ENCODE measurements at regions not wholly inside any gene's neighbourhood (a gene's known extent, or its start where the extent isn't known, plus 50 kb on each side); places are given as distances from the start of the nearest gene placed in this dataset.
"Not testable (repeated sequence)": the region's sequence is repeated elsewhere in the genome, so short reads cannot be mapped to it uniquely, and the experiment has no call there.

DNA sequence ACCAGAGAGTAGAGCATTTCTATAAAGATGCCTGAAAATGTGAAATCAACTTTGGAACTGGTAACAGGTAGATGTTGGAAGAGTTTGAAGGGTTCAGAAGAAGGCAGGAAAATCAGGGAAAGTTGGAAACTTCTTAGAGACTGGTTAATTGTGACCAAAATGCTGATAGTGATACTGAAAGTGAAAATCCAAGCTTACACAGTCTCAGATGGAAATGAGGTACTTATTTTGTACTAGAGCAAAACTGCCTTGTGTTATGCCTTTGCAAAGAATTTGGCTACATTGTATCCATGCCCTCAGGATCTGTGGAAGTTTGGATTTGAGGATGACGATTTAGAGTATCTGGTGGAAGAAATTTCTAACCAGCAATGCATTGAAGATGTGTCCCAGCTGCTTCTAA, 430.6 kb upstream of the KCND2 start:
- DNase-seq (ENCODE audit: low read depth) = no peak

DNA sequence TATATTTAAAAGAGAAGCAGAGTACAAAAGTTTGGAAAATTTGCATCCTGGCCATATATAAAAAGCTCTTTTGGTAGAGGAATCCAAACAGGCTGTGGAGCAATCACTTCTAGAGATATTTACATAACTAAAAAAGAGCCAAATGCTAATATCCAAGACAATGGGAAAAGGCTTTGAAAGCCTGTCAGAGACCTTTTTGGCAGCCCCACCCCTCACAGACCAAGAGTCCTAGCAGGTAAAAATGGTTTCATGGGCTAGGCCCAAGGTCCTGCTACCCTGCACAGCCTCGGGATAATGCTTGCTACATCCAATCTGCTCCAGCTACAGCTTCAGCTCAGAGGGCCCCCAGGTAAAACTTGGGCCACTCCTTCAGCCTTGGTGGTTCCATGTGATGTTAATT, 430.2 kb upstream of the KCND2 start:
- DNase-seq (ENCODE audit: low read depth) = no peak

DNA sequence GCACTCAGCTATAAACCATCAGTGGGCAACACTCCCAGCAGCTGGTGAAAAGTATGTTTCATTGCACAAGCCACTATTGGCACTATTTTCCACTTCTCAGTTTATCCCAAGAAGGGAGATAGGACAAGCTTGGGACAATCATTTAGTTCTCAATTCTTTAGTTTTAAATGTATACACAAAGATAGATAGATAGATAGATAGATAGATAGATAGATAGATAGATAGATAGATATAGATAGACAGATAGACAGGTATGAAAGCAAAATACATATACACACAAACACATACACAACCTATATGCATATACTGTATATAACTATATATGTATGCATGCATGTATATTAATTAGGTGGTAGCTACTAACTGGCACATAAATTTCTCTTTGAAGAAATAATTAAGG, 411.6 kb upstream of the KCND2 start:
- DNase-seq (ENCODE audit: low read depth) = no peak

DNA sequence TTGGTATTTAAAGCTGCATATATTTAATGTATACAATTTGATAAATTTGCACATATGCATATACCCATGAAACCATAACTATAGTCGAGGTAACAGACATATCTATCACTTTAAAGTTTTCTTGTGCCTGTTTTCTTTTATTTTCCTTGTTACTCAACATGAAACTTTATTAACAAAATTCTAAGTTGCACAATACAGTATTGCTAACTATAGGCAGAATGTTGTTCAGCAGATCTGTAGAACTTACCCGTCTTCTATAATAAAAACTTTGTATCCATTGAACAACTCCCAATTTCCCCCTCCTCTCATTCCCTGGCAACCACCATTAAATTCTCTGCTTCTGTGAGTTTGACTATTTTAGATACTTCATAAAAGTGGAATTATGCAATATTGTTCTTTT, 404.6 kb upstream of the KCND2 start:
- DNase-seq (ENCODE audit: low read depth) = no peak

DNA sequence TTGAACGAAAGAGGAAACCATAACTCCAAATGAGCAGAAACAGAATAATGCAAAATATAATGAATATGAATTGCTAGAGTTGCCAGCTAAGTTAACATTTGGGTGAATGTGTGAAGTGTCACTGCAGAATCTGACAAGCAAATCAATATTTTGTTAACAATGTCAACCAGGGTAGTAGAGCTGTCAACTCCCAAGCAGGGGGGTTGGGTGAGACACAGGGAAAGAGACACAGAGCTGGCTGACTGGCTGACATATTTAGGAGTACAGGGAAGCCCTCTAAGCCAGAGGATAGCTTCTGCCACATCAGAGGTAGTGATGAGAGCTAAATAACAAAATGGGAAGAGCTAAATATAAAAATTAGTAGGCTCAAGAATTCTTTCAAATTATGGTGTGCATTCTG, 393.1 kb upstream of the KCND2 start:
- no peak for DNase-seq (ENCODE audit: low read depth)

DNA sequence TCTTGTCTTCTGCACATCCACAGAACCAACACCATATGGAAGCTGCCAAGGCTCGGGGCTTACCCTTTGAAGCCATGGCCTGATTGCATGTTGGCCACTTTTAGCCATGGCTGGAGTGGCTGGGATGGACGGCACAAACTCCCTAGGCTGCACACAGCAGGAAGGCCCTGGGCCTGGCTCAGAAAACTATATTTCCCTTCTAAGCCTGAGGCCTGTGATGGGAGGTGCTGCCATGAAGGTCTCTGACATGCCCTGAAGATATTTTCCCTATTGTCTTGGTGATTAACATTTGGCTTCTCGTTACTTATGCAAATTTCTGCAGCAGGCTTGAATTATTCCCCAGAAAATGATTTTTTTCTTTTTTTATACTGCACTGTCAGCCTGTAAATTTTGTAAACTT, 387.0 kb upstream of the KCND2 start:
- no peak for DNase-seq (ENCODE audit: low read depth)

DNA sequence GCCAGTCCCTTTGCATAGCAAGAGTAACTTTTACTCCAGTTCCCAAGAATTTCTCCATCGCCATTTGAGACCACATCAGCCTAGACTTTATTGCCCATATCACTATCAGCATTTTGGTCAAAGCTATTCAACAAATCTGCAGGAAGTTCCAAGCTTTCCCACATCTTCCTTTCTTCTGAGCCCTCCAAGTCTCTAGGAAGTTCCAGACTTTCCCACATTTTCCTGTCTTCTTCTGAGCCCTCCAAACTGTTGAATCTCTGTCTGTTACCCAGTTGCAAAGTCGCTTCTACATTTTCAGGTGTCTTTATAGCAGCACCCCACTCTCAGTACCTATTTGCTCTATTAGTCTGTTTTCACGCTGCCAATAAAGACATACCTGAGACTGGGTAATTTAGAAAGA, 386.4 kb upstream of the KCND2 start:
- not testable (repeated sequence) for DNase-seq (ENCODE audit: low read depth)

DNA sequence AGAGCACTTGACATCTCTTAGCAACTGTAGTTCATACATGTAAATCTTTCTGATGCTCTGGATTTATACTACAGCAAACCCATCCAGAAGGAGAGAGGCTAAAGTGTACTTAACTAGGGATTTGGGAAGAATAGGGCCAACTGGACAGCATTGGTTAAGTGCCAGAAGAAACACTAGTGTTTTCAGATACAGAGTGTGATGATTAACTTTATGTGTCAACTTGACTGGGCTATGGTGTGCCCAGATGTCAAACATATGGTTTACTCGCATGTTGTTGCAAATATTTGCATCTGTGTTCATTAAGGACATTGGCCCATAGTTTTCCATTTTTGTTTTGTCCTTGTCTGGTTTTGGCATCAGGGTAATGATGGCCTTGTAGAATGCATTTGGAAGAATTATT, 384.7 kb upstream of the KCND2 start:
- DNase-seq (ENCODE audit: low read depth) = no peak

DNA sequence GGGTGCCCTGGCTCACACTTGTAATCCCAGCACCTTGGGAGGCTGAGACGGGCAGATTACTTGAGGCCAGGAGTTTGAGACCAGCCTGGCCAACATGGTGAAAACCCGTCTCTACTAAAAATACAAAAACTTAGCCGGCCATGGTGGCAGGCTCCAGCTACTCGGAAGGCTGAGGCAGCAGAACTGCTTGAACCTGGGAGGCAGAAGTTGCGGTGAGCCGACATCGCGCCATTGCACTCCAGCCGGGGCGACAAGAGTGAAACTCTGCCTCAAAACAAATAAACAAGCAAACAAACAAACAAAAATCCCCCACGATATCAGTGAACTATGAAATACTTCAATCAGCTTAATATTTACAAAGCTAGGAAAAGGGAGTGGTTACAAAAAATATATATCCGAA, 382.3 kb upstream of the KCND2 start:
- no peak for DNase-seq (ENCODE audit: low read depth)

DNA sequence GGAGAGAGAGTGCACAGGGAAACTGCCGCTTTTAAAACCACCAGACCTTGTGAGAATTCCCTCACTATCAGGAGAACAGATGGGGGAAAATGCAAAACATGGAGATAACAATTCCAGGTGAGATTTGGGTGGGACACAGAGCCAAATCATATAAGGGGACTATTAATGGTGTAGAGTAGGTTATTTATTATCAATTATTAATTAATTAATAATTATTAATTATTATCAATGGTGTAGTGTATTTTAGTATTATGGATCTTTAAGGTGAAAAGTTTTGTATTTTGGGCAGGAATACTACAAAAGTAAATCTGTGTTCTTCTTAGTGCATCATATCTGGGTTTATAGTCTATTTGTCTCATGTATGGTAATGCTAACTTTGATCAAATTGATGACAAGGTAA, 377.7 kb upstream of the KCND2 start:
- DNase-seq (ENCODE audit: low read depth) = no peak

DNA sequence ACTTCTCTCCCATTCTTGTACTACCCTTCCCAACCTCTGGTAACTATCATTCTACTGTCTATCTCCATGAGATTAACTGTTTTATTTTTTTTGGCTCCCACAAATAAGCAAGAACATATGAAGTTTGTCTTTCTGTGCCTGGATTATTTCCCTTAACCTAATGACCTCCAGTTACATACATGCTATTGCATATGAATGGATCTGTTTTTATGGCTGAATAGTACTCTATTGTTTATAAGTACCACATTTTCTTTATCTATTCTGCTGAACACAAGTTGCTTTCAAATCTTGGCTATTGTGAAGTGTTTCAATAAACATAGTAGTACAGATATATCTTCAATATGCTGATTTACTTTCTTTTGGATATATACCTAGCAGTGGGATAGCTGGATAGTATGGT, 376.6 kb upstream of the KCND2 start:
- DNase-seq (ENCODE audit: low read depth) = no peak

DNA sequence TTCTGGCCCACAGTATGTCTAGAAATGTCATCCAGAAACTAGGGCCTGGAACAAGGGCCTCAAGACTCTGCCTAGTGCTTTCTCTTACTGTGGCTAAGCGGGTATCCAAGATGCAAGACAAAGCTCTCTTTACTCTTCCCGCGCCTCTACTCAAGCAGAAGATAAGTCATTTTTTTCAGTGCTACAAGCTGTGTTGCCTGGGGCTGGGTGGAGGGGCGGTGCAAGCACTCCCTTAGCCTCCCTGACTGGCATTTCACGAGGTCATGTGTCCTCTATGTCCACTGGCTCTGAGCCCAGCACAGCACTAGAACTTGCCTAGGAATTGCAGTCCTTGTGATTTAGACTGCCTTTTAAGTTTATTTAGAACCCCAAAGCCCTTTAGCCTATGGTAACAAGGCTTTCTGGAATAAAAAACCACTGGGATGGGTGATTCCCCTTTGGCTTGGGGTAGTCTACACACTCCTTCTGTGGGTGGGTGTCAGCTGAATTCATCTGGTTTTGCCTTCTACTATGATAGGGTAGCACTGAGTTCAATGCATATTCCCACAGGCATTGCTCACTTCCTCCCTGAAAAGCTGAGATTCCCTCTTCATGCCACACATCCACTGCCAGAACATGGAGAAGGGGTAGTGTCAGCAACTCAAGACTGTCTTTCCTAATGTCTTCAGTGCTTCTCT, 371.8 kb upstream of the KCND2 start:
- DNase-seq (ENCODE audit: low read depth) = no peak

DNA sequence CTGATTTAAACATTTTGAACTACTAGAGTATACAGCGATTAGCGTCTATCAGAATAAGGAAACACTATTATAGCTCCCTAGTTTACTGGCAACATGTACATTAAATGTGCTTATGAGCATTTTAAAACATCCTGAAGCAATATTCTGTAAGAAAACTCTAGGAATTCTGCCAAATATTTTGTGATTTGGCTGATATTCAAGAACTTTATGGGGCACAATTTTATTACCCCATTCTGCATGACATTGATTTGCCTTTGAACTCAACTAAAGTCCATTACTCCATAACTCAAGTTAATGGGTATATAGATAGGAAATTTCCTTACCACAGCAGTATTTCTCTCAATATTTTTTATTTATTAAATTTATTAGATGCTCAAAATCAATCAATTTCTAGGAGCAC, 369.9 kb upstream of the KCND2 start:
- no peak for DNase-seq (ENCODE audit: low read depth)

DNA sequence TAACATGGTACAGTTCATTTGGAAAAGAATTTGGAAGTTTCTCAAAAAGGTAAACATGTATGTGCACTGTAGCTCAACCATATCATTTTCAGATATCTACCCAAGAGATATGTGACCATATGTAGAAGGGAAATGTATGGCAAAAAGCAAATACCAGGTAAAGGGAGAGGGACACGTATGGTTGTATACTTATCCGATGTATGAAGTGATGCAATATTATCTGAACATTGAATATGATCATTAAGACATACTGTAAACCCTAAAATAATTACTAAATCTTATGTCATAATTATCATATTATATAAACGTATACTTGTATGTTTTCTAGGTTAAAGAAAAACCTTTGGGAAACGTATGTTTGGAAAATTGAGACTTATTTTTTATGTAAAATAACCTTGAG, 367.5 kb upstream of the KCND2 start:
- DNase-seq (ENCODE audit: low read depth) = no peak

DNA sequence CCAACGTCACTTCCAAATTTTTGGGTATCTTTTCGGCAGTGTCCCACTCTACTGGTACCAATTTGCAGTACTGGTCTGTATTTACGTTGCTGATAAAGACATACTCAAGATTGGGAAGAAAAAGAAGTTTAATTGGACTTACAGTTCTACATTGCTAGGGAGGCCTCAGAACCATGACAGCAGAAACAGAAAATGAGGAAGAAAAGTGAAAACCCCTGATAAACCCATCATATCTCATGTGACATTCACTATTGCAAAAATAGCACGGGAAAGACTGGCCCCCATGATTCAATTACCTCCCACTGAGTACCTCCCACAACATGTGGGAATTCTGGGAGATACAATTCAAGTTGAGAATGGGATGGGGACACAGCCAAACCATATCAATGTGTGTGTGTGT, 364.0 kb upstream of the KCND2 start:
- no peak for DNase-seq (ENCODE audit: low read depth)

DNA sequence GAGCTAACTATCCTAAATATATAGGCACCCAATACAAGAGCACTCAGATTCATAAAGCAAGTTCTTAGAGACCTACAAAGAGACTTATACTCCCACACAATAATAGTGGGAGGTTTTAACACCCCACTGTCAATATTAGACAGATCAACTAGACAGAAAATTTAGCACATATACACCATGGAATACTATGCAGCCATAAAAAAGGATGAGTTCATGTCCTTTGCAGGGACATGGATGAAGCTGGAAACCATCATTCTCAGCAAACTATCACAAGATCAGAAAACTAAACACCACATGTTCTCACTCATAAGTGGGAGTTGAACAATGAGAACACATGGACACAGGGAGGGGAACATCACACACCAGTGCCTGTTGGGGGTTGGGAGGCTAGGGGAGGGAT, 358.9 kb upstream of the KCND2 start:
- not testable (repeated sequence) for DNase-seq (ENCODE audit: low read depth)

DNA sequence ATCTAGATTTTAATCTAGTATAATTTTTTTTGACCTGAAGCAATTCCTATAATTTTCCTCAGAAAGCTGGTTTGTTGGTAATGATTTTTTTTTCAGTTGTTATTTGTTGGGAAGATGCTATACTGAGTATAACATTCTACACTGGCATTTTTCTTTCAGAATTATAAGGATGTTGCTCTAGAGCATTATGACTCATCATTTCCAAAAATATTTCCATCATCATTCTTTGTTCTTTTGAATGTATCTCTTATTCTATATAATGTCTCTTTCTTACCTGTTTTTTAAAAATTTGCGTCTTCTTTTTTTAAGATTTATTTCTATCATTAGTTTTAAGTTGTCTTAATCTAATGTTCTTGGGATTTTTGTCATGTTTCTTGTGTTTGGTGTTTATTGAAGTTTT, 356.5 kb upstream of the KCND2 start:
- DNase-seq (ENCODE audit: low read depth) = no peak

DNA sequence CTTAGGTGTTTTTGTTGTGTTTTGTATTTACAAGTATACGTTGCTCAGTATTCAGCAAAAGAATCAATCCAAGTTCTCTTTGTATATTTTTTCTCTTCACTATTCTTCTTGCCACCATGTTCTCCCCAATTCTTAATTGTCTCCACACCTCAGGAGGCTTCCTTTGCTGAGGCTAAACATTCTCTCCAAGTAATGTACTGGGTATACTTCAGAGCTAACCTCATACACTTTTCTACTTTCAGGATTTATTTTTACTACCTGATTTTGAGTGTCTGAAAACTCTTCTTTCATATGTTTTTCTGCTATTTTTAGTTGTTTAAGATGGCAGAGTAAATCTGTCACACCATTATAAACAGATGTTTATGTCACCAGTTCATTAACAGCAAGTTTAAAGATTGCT, 354.8 kb upstream of the KCND2 start:
- no peak for DNase-seq (ENCODE audit: low read depth)

DNA sequence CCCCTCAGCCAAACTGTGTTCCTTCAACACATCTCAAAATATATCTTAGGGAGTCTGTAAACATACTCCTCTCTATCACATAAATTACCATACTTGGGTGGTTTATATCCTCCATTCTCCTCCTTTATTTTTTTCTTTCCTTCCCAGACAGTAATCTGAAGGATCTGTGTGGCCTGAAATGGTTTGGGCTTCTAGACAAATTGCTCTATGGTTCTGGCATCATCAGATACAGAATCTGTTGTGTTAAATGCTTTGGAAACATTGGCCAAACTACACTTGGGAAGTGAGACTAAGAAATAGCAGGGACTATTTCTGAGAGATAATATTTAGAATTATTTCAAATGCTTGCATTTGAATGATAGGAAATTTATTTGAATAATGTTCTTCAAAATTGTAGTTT, 353.0 kb upstream of the KCND2 start:
- no peak for DNase-seq (ENCODE audit: low read depth)

DNA sequence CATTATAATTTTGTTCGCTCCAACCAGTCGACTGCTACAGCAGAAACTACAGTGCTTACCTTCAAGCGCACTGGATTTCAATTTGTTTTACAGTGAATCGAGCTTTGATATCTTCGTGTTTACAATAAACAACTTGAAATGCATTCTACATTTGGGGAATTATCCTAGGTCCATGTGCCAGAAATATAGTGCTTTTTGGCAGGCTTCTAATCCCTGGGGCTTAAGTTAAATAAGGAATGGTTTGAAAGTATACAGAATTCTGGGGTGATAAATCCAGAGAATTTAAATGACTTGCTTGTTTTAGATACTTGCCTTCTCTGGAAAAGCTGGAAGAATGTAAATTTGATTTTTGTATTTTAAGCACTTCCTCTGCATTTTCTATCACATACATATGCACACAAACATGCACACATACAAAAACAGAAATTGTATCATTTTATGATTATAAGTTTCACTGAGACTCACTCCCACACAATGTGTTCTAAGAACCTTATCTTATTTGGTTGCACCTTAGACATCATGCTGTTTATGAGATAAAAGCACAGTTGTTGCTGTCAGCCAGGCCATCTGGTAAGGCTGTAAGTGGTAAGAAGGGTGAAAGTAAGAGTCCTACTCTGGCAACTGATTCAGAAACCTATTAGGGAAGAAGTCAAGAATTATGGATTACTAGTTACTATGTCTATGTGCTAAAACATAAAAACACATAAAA, 347.2 kb upstream of the KCND2 start:
- no peak for DNase-seq (ENCODE audit: low read depth)

DNA sequence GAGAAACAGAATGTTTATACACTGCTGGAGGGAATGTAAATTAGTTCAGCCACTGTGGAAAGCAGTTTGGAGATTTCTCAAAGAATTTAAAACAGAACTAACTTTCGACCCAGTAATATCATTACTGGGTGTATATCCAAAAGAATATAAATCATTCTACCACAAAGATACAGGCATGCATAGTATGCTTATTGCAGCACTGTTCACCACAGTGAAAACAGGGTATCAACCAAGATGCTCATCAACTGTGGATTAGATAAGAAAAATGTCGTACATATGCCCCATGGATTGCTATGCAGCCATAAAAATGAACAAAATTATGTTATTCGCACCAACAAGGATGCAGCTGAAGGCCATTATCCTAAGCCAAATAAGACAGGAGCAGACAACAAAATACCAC, 343.1 kb upstream of the KCND2 start:
- DNase-seq (ENCODE audit: low read depth) = no peak

DNA sequence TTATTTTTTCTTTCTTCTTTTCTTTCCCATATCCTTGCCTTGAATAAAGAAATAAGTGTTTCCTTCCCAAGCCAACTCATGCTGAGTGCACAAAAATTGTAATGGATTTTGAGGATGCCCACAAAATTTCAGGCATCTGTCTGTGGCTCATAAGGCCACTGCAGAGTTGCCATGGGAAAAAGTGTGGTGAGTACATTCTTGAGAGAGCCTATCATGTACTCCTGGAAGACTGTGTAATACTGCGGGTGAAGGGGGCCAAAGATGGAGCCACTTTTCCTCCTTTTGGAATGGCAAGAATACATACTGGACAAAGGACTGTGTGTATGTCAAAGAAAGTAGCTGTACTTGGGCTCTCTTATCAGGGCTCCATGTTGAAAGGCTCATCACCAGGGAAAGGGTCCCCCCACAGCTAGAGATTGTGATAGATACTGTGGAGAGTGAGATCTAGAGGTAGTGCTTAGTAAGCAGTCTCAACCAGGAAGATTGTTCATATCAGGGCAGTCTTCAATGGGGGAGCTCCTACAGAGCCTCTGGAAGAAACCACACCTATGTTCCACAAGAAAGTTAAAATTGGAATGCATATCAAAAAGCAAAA, 341.6 kb upstream of the KCND2 start:
- DNase-seq (ENCODE audit: low read depth) = no peak

DNA sequence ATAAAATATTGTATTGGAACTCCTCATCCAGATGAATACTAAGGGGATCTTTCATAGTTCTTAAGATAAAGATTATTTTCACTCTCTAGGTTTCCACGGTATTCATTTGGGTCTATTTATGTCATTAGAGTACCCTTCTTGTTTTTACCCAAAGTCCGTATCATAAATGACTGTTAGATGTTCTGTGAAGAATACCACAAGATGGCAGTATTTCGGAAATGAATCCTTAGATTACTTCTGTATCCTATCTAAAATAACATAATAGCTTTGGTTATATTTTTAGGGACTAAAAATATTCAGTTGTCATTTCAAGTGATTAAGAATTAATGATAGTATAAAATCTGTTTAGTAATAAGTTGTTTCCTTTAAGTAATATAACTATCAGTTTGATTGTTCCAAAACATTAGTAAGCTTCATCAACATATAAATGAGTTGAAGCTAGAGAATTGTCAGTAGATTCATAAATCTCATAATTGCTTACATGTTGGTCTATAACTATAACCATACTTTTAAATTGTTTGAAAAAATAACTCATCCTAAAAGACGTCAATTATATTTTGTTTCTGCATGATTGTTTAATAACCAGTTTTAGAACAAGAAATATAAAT, 337.5 kb upstream of the KCND2 start:
- DNase-seq (ENCODE audit: low read depth) = no peak
